NCI-H524 treated with DMSO at 0.1 percent for 48 hours (cell line): ENCODE measurements at regions not wholly inside any gene's neighbourhood (a gene's known extent, or its start where the extent isn't known, plus 50 kb on each side); places are given as distances from the start of the nearest gene placed in this dataset.
A peak's percentile ranks its signal among the peaks of the same experiment; 100 is the strongest.

Experiments
- DNase-seq: peaks from one replicate; lab custom pipeline; 2025; lab: John Stamatoyannopoulos, UW

- no peak for DNase-seq
Measured at GRCh38 chr7:84817016-84817415, 369.8 kb downstream of the SEMA3D start.

- no peak for DNase-seq
Measured at GRCh38 chr7:84813376-84813775, 373.5 kb downstream of the SEMA3D start.

- DNase-seq: no peak
Measured at GRCh38 chr7:84812021-84812420, 374.8 kb downstream of the SEMA3D start.

GRCh38 chr7:84811362-84811761, 375.5 kb downstream of the SEMA3D start:
- no peak for DNase-seq

- DNase-seq: no peak
Measured at GRCh38 chr7:84809877-84810276, 377.0 kb downstream of the SEMA3D start.

GRCh38 chr7:84803979-84804378, 382.9 kb downstream of the SEMA3D start:
- no peak for DNase-seq

GRCh38 chr7:84801396-84801795, 385.5 kb downstream of the SEMA3D start:
- DNase-seq: no peak

- no peak for DNase-seq
Measured at GRCh38 chr7:84800846-84801245, 386.0 kb downstream of the SEMA3D start.

- no peak for DNase-seq
Measured at GRCh38 chr7:84799106-84799505, 387.8 kb downstream of the SEMA3D start.

GRCh38 chr7:84792231-84792893, 394.5 kb downstream of the SEMA3D start:
- no peak for DNase-seq

- no peak for DNase-seq
Measured at GRCh38 chr7:84790882-84791281, 396.0 kb downstream of the SEMA3D start.

GRCh38 chr7:84786073-84786472, 400.8 kb downstream of the SEMA3D start:
- no peak for DNase-seq

GRCh38 chr7:84784450-84784849, 402.4 kb downstream of the SEMA3D start:
- DNase-seq: no peak

- DNase-seq: no peak
Measured at GRCh38 chr7:84783141-84783778, 403.6 kb downstream of the SEMA3D start.

GRCh38 chr7:84781838-84782237, 405.0 kb downstream of the SEMA3D start:
- DNase-seq: no peak

- no peak for DNase-seq
Measured at GRCh38 chr7:84780158-84781124, 406.4 kb downstream of the SEMA3D start.

- DNase-seq: no peak
Measured at GRCh38 chr7:84757761-84758160, 429.1 kb downstream of the SEMA3D start.

GRCh38 chr7:84746353-84746752, 440.5 kb downstream of the SEMA3D start:
- no peak for DNase-seq

GRCh38 chr7:84744385-84744784, 442.5 kb downstream of the SEMA3D start:
- no peak for DNase-seq

- no peak for DNase-seq
Measured at GRCh38 chr7:84738583-84739150, 448.2 kb downstream of the SEMA3D start.

GRCh38 chr7:84735677-84736076, 451.2 kb downstream of the SEMA3D start:
- DNase-seq: peak; percentile 80

- no peak for DNase-seq
Measured at GRCh38 chr7:84735011-84735410, 451.8 kb downstream of the SEMA3D start.
